ENCODE measurements at regions not wholly inside any gene's neighbourhood (a gene's known extent, or its start where the extent isn't known, plus 50 kb on each side); places are given as distances from the start of the nearest gene placed in this dataset.

DNA sequence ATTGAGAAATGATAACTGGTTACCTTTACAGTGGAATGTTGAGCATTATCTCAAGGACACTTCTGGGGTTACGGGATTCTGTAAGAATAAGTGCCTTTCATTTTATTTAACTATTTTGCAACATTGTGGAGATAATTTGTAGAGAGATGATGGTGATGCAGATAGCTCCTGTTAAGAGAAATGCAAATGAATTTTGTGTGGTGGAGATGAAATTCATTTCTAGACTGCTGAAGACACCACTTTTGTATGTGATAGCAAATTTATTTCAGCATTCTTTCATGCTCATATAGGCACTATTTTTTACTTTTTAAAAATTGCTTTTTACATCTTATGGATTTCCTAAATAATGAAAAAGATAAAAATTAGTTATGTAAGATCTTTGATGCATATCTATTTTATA, 463.3 kb upstream of the CBLB start:
- ChIA-PET CTCF (interaction anchor here (1.0 kb wide), 1 partner anchor 10 kb away, joined by 4 read pairs; no protein-coding TSS in a partner anchor), POLR2A (no interaction called here)
- no peaks in the 10 kb centered on the region for H3K36me3 ChIP-seq (ENCODE audit: control insufficient read depth, insufficient read depth, low read length)
- TF ChIP-seq, protein P1, sequence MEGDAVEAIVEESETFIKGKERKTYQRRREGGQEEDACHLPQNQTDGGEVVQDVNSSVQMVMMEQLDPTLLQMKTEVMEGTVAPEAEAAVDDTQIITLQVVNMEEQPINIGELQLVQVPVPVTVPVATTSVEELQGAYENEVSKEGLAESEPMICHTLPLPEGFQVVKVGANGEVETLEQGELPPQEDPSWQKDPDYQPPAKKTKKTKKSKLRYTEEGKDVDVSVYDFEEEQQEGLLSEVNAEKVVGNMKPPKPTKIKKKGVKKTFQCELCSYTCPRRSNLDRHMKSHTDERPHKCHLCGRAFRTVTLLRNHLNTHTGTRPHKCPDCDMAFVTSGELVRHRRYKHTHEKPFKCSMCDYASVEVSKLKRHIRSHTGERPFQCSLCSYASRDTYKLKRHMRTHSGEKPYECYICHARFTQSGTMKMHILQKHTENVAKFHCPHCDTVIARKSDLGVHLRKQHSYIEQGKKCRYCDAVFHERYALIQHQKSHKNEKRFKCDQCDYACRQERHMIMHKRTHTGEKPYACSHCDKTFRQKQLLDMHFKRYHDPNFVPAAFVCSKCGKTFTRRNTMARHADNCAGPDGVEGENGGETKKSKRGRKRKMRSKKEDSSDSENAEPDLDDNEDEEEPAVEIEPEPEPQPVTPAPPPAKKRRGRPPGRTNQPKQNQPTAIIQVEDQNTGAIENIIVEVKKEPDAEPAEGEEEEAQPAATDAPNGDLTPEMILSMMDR (IDR thresholded peaks at IDR 0.05; ENCODE audit: insufficient read depth, low read depth, low read length) = no peak
- no peak overlapping the region for H3K4me3 ChIP-seq (ENCODE audit: low read depth, low read length)
- H3K27me3 ChIP-seq (ENCODE audit: control insufficient read depth, insufficient read depth, low read length) = no peaks in the 10 kb centered on the region
- DNase-seq (ENCODE audit: low read depth) = no peak

DNA sequence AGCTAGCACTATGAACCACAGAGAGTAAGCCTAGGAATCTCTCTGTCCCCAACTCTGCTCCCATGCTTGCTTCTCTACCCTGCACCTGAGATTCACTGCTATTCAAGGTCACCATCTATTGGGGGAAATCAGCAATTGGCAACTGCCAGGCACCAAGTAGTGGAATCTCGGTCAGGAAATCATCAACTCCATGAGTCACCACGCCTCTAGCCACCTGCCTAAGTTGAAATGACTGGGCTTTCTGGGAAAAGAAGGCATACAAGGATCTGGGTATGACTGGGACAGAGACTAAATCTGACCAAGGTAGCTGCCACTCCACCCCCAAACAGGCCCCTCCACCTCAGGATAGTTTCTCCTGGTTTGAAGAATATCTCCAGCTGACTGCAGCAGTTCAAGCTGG, 464.1 kb upstream of the CBLB start:
- no peak for DNase-seq (ENCODE audit: low read depth)
- ChIA-PET CTCF (no interaction called here), POLR2A (no interaction called here)
- H3K4me3 ChIP-seq (ENCODE audit: low read depth, low read length) = no peak overlapping the region
- TF ChIP-seq, protein P1 (IDR thresholded peaks at IDR 0.05; ENCODE audit: insufficient read depth, low read depth, low read length) = no peak
- H3K27me3 ChIP-seq (ENCODE audit: control insufficient read depth, insufficient read depth, low read length) = no peaks in the 10 kb centered on the region
- no peaks in the 10 kb centered on the region for H3K36me3 ChIP-seq (ENCODE audit: control insufficient read depth, insufficient read depth, low read length)

DNA sequence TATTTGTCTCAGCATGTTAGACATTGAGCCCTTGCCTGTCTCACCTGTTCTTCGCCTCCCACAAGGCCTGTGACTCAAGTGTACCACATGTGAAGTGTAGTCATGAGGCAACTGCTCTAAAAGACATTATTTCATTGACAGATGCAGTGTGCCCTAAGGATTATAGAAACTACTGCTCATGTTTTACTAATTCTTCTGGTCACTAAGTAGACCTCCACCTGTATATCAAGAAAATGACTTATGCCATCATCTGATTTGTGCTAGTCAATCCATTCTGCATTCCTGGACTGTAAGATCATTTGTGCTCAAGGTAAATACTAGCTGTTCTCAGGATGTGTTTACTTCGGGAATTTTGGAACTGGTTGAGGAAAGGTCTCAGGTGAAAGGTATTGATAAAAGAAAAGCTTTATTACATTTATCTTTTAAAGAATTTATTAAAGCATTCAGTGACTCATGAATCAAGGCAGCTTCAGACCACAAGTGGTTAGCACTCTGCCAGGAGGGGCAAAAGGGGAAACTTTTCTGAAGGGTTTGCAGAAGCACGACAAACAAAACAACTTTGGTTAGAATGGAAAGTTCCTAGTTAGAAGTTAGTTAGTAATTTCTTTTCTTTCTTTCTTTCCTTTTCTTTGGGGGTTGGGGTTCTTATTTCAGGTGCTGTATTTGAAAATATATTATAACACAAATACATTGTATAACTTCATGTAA, 465.3 kb upstream of the CBLB start:
- no peak for DNase-seq (ENCODE audit: low read depth)
- H3K27me3 ChIP-seq (ENCODE audit: control insufficient read depth, insufficient read depth, low read length) = no peaks in the 10 kb centered on the region
- H3K36me3 ChIP-seq (ENCODE audit: control insufficient read depth, insufficient read depth, low read length) = no peaks in the 10 kb centered on the region
- no peak overlapping the region for H3K4me3 ChIP-seq (ENCODE audit: low read depth, low read length)
- CTCF ChIA-PET = interaction anchor here (0.6 kb wide), 1 partner anchor 766 kb away, joined by 3 read pairs; no protein-coding TSS in a partner anchor
- TF ChIP-seq, protein P1 (IDR thresholded peaks at IDR 0.05; ENCODE audit: insufficient read depth, low read depth, low read length) = no peak
- POLR2A ChIA-PET = no interaction called here

DNA sequence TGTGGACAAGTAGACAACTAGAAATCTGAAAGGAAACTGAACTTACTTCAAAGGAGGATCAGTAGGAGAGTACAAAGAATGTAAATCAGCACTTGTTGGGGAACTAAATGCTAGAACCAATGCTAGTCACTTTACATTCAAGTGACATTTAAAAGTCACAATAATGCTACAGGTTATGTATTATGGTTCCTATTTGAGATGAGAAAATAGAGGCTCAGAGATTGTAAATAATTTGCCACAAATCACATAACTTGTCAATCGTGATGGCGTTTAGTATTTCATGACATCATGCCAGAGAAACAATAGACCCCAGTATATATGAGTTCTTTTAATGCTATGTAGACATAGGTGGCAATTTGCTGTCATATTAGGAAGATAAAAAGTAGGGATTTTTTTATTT, 467.8 kb upstream of the CBLB start:
- Histone ChIP-seq H3K27me3 (ENCODE audit: control insufficient read depth, insufficient read depth, low read length) (no peaks in the 10 kb centered on the region), H3K36me3 (ENCODE audit: control insufficient read depth, insufficient read depth, low read length) (no peaks in the 10 kb centered on the region), H3K4me3 (ENCODE audit: low read depth, low read length) (no peak overlapping the region)
- POLR2A ChIA-PET = no interaction called here
- TF ChIP-seq, protein P1 (IDR thresholded peaks at IDR 0.05; ENCODE audit: insufficient read depth, low read depth, low read length) = no peak
- no peak for DNase-seq (ENCODE audit: low read depth)
- CTCF ChIA-PET = no interaction called here

DNA sequence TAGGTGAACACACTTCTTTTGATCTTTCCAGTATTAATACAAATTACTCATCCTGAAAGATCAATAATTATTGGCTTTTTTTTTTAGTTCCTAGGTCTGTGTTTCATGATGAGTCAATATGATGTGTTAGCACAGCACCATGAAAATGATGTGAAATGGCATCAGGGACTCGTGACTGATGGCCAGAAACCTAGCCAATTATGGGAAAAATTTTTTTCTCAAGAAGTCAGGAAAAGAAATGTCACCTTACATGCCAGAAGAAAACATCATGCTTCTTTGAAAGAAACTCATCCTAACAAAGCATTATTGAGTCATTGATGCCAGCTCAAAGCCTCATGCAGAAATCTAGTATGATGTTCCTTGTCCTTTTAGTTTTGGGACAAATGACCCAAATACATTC, 468.3 kb upstream of the CBLB start:
- Histone ChIP-seq H3K4me3 (ENCODE audit: low read depth, low read length) (no peak overlapping the region), H3K36me3 (ENCODE audit: control insufficient read depth, insufficient read depth, low read length) (no peaks in the 10 kb centered on the region), H3K27me3 (ENCODE audit: control insufficient read depth, insufficient read depth, low read length) (no peaks in the 10 kb centered on the region)
- DNase-seq (ENCODE audit: low read depth) = no peak
- ChIA-PET CTCF (no interaction called here), POLR2A (no interaction called here)
- TF ChIP-seq, protein P1 (IDR thresholded peaks at IDR 0.05; ENCODE audit: insufficient read depth, low read depth, low read length) = no peak
